Nephron (organoid): ENCODE measurements at regions not wholly inside any gene's neighbourhood (a gene's known extent, or its start where the extent isn't known, plus 50 kb on each side); places are given as distances from the start of the nearest gene placed in this dataset.

Experiments used
- H3K27ac Mint-ChIP-seq, 3 experiments: 2 replicates each; pipeline ENCODE4 v1.8.0; 2020; ENCODE audit warnings: mixed read lengths in 3 of 3, mild to moderate bottlenecking in 2 of 3, moderate library complexity in 1 of 3
- H3K27me3 Mint-ChIP-seq: 2 replicates; pipeline ENCODE4 v1.8.0; 2021; ENCODE audit warnings: low read depth, mild to moderate bottlenecking, moderate library complexity, mixed read lengths
- H3K36me3 Mint-ChIP-seq: 2 replicates; pipeline ENCODE4 v1.8.0; 2020; ENCODE audit warnings: low read depth, mixed read lengths
- H3K4me1 Mint-ChIP-seq: 2 replicates; pipeline ENCODE4 v1.8.0; 2020; ENCODE audit warnings: mixed read lengths
- H3K4me3 Mint-ChIP-seq, 3 experiments: 2 replicates each; pipeline ENCODE4 v1.8.0; 2020; ENCODE audit warnings: mild to moderate bottlenecking in 3 of 3, mixed read lengths in 3 of 3, moderate library complexity in 2 of 3
- H3K9me3 Mint-ChIP-seq: 2 replicates; pipeline ENCODE4 v1.8.0; 2020; ENCODE audit warnings: mixed read lengths
- TF ChIP-seq, protein P1 (sequence below), 3 experiments: fragments of 200-600 bp; sonication (generic); IDR thresholded peaks; one replicate each; pipeline ENCODE4 v1.5.0; 2021; ENCODE audit warnings: antibody characterized with exemption in 3 of 3; ENCODE audit not compliant: unreplicated experiment in 3 of 3

DNA sequence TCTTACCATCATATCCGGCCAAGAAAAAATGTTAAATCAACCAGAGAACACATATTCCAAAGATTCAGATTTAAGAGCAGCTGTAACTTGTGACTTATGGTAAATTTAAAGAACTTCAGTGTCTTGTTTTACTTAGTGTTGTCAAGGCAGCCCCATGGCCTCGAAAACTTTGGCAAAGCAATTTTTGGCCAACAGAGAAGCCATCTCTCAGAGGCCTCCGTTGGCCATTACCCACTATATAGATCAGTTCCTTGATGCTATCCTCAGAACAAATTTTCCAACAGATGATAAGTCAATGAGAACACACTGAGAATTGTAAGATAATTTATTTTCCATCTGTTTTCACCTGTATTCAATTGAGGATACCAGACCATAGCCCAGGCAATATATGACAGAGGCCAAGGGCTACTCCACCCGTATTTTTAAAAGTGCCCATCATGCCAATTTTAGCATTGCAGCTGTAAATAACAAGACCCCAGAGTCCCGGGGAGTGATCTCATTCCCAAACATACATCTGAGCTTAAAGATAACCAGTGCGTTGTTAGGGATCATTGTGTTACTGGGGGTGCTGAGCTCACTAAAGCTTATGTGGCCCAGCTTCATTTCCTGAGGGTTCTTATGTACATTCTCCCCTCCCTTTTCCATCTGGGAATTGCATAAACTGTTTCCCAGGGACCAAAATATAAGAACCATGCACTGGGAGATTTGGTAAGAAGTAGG, 50.0 kb upstream of the PDHA1 start:
- TF ChIP-seq, protein P1, sequence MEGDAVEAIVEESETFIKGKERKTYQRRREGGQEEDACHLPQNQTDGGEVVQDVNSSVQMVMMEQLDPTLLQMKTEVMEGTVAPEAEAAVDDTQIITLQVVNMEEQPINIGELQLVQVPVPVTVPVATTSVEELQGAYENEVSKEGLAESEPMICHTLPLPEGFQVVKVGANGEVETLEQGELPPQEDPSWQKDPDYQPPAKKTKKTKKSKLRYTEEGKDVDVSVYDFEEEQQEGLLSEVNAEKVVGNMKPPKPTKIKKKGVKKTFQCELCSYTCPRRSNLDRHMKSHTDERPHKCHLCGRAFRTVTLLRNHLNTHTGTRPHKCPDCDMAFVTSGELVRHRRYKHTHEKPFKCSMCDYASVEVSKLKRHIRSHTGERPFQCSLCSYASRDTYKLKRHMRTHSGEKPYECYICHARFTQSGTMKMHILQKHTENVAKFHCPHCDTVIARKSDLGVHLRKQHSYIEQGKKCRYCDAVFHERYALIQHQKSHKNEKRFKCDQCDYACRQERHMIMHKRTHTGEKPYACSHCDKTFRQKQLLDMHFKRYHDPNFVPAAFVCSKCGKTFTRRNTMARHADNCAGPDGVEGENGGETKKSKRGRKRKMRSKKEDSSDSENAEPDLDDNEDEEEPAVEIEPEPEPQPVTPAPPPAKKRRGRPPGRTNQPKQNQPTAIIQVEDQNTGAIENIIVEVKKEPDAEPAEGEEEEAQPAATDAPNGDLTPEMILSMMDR (IDR thresholded peaks at IDR 0.05; ENCODE audit: unreplicated experiment in 3 of 3), result no peak
- H3K9me3 Mint-ChIP-seq, result peaks cover 17% of the 10 kb centered on the region
- H3K4me3 Mint-ChIP-seq, result no peak overlapping the region
- no peaks in the 10 kb centered on the region for H3K4me1 Mint-ChIP-seq
- no peaks in the 10 kb centered on the region for H3K36me3 Mint-ChIP-seq
- no peaks in the 10 kb centered on the region for H3K27me3 Mint-ChIP-seq
- H3K27ac Mint-ChIP-seq, result no peak overlapping the region
